AG09309 (cell line): ENCODE measurements at regions not wholly inside any gene's neighbourhood (a gene's known extent, or its start where the extent isn't known, plus 50 kb on each side); places are given as distances from the start of the nearest gene placed in this dataset.
A peak's percentile ranks its signal among the peaks of the same experiment; 100 is the strongest.

ENCODE experiments used
- DNase-seq: peaks from one replicate; pipeline ENCODE4 v3.0.0-alpha.2; 2010; ENCODE audit warnings: low read depth
- H3K4me3 ChIP-seq: 2 replicates; pipeline ENCODE4 v1.5.1; 2011; ENCODE audit warnings: mild to moderate bottlenecking, low read depth, low read length, moderate library complexity; ENCODE audit not compliant: control insufficient read depth
- CTCF ChIP-seq: IDR thresholded peaks from 2 replicates; pipeline ENCODE4 v1.5.1; 2011; ENCODE audit warnings: mild to moderate bottlenecking, low read depth, low read length, inconsistent platforms; ENCODE audit not compliant: insufficient read depth, control insufficient read depth; ENCODE audit errors: missing control alignments

- peak; percentile 41 for DNase-seq
- H3K4me3 ChIP-seq: no peak overlapping the region
- TF ChIP-seq CTCF: no peak
Observed at GRCh38 chr1:96313216-96313615, 408.4 kb upstream of the PTBP2 start.

- no peak overlapping the region for H3K4me3 ChIP-seq
- DNase-seq: no peak
- no peak for TF ChIP-seq CTCF
Observed at GRCh38 chr1:96329121-96329520, 392.5 kb upstream of the PTBP2 start.

- H3K4me3 ChIP-seq: no peak overlapping the region
- no peak for DNase-seq
- TF ChIP-seq CTCF: no peak
Observed at GRCh38 chr1:96331596-96331995, 390.0 kb upstream of the PTBP2 start.

GRCh38 chr1:96333522-96334235 is 387.9 kb upstream of the PTBP2 start:
- no peak overlapping the region for H3K4me3 ChIP-seq
- TF ChIP-seq CTCF: no peak
- no peak for DNase-seq

- DNase-seq: no peak
- no peak for TF ChIP-seq CTCF
- no peak overlapping the region for H3K4me3 ChIP-seq
Observed at GRCh38 chr1:96334236-96334557, 387.4 kb upstream of the PTBP2 start.

- DNase-seq: no peak
- no peak for TF ChIP-seq CTCF
- no peak overlapping the region for H3K4me3 ChIP-seq
Observed at GRCh38 chr1:96338622-96339021, 383.0 kb upstream of the PTBP2 start.

- DNase-seq: no peak
- no peak for TF ChIP-seq CTCF
- no peak overlapping the region for H3K4me3 ChIP-seq
Observed at GRCh38 chr1:96340686-96341085, 380.9 kb upstream of the PTBP2 start.
